Neural progenitor cell (in vitro differentiated cells): ENCODE measurements at regions not wholly inside any gene's neighbourhood (a gene's known extent, or its start where the extent isn't known, plus 50 kb on each side); places are given as distances from the start of the nearest gene placed in this dataset.

Experiments used
- DNase-seq: peaks from one replicate; pipeline ENCODE4 v3.0.0-alpha.2; 2016; ENCODE audit warnings: low spot score
- H2AFZ ChIP-seq: fragments of 200-600 bp; sonication (generic); replicated peaks from 2 replicates; pipeline ENCODE4 v1.6.1; 2016; ENCODE audit warnings: antibody characterized with exemption
- H3F3A ChIP-seq: fragments of 200-600 bp; sonication (generic); 2 replicates; pipeline ENCODE4 v1.6.1; 2016; ENCODE audit warnings: antibody characterized with exemption, low read depth
- H3K27ac ChIP-seq: fragments of 200-600 bp; sonication (generic); 2 replicates; pipeline ENCODE4 v1.5.1; 2016; ENCODE audit warnings: mild to moderate bottlenecking
- H3K27me3 ChIP-seq: fragments of 200-600 bp; sonication (generic); 2 replicates; pipeline ENCODE4 v1.6.1; 2016; ENCODE audit warnings: mild to moderate bottlenecking, moderate library complexity
- H3K36me3 ChIP-seq: fragments of 200-600 bp; sonication (generic); 2 replicates; pipeline ENCODE4 v1.5.1; 2016
- H3K4me1 ChIP-seq: fragments of 200-600 bp; sonication (generic); 2 replicates; pipeline ENCODE4 v1.6.1; 2016; ENCODE audit warnings: mixed run types
- H3K4me2 ChIP-seq: fragments of 200-600 bp; sonication (generic); 2 replicates; pipeline ENCODE4 v1.6.1; 2016
- H3K4me3 ChIP-seq: fragments of 200-600 bp; sonication (generic); 2 replicates; pipeline ENCODE4 v1.5.1; 2016
- H3K79me2 ChIP-seq: fragments of 200-600 bp; sonication (generic); 2 replicates; pipeline ENCODE4 v1.6.1; 2016; ENCODE audit warnings: low read depth
- H3K9ac ChIP-seq: fragments of 200-600 bp; sonication (generic); 2 replicates; pipeline ENCODE4 v1.6.1; 2016
- H3K9me3 ChIP-seq: fragments of 200-600 bp; sonication (generic); 2 replicates; pipeline ENCODE4 v1.5.1; 2016; ENCODE audit warnings: low read depth
- H4K20me1 ChIP-seq: fragments of 200-600 bp; sonication (generic); 2 replicates; pipeline ENCODE4 v1.6.1; 2016; ENCODE audit warnings: low read depth
- H3K27ac Mint-ChIP-seq: 3 replicates; pipeline ENCODE4 v1.8.0; 2021; ENCODE audit warnings: mixed read lengths
- H3K27me3 Mint-ChIP-seq: 2 replicates; pipeline ENCODE4 v1.8.0; 2022; ENCODE audit warnings: low read depth, mild to moderate bottlenecking, inconsistent platforms, moderate library complexity, mixed read lengths; ENCODE audit not compliant: insufficient read depth
- H3K36me3 Mint-ChIP-seq: 3 replicates; pipeline ENCODE4 v1.8.0; 2021; ENCODE audit warnings: mixed read lengths
- H3K4me1 Mint-ChIP-seq: 3 replicates; pipeline ENCODE4 v1.8.0; 2021; ENCODE audit warnings: mixed read lengths
- H3K4me3 Mint-ChIP-seq: 3 replicates; pipeline ENCODE4 v1.8.0; 2021; ENCODE audit warnings: mild to moderate bottlenecking, moderate library complexity, mixed read lengths
- H3K9me3 Mint-ChIP-seq: 3 replicates; pipeline ENCODE4 v1.8.0; 2020; ENCODE audit warnings: mixed read lengths
- EZH2 ChIP-seq: fragments of 200-600 bp; sonication (generic); IDR thresholded peaks from 2 replicates; pipeline ENCODE4 v1.6.1; 2017; ENCODE audit warnings: antibody characterized with exemption, mild to moderate bottlenecking, moderate library complexity
- EZH2phosphoT487 ChIP-seq: fragments of 200-600 bp; sonication (generic); IDR thresholded peaks from 2 replicates; pipeline ENCODE4 v1.6.1; 2017; ENCODE audit warnings: antibody characterized with exemption
- TF ChIP-seq, protein P1 (sequence below): fragments of 200-600 bp; sonication (generic); IDR thresholded peaks from 2 replicates; pipeline ENCODE4 v1.5.1; 2017; ENCODE audit warnings: antibody characterized with exemption, mild to moderate bottlenecking

DNA sequence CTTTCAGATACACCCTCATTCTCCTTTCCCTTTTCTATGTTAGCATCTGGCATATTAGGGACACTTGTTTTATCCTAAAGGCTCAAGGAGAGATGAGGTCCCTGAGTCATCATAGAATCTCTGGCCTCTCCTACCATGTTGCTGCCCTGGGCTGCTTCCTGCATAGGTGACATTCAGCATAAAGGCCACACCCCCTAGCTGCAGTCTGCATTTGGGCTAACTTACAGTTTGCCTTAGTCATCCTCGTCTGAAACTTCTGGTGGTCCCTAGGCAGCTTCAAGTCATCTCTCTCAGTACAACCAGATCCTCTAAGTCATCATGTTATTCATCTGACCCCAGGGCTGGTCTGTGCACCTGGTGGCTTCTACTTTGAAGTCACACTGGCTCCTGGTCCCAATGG is 982.7 kb upstream of the NR2F2 start:
- Mint-ChIP-seq H3K27ac (no peak overlapping the region), H3K4me3 (no peak overlapping the region), H3K4me1 (no peaks in the 10 kb centered on the region), H3K36me3 (no peaks in the 10 kb centered on the region), H3K9me3 (no peaks in the 10 kb centered on the region), H3K27me3 (peaks cover 2% of the 10 kb centered on the region)
- Histone ChIP-seq H3K4me3 (no peak overlapping the region), H3K27me3 (no peaks in the 10 kb centered on the region), H4K20me1 (no peaks in the 10 kb centered on the region), H3K4me1 (no peaks in the 10 kb centered on the region), H3K36me3 (no peaks in the 10 kb centered on the region), H3K9ac (no peak overlapping the region), H2AFZ (no peak overlapping the region), H3F3A (no peaks in the 10 kb centered on the region), H3K79me2 (no peaks in the 10 kb centered on the region), H3K9me3 (no peaks in the 10 kb centered on the region), H3K4me2 (no peak overlapping the region), H3K27ac (no peak overlapping the region)
- no peak for DNase-seq
- TF ChIP-seq EZH2 (no peak), EZH2phosphoT487 (no peak)
- TF ChIP-seq, protein P1, sequence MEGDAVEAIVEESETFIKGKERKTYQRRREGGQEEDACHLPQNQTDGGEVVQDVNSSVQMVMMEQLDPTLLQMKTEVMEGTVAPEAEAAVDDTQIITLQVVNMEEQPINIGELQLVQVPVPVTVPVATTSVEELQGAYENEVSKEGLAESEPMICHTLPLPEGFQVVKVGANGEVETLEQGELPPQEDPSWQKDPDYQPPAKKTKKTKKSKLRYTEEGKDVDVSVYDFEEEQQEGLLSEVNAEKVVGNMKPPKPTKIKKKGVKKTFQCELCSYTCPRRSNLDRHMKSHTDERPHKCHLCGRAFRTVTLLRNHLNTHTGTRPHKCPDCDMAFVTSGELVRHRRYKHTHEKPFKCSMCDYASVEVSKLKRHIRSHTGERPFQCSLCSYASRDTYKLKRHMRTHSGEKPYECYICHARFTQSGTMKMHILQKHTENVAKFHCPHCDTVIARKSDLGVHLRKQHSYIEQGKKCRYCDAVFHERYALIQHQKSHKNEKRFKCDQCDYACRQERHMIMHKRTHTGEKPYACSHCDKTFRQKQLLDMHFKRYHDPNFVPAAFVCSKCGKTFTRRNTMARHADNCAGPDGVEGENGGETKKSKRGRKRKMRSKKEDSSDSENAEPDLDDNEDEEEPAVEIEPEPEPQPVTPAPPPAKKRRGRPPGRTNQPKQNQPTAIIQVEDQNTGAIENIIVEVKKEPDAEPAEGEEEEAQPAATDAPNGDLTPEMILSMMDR, result no peak

- H3K27ac Mint-ChIP-seq, result no peak overlapping the region
- Histone ChIP-seq H3F3A (no peaks in the 10 kb centered on the region), H2AFZ (no peak overlapping the region), H3K27ac (no peak overlapping the region), H3K4me1 (no peaks in the 10 kb centered on the region), H3K79me2 (no peaks in the 10 kb centered on the region), H3K9me3 (no peaks in the 10 kb centered on the region), H4K20me1 (no peaks in the 10 kb centered on the region), H3K4me2 (no peak overlapping the region), H3K36me3 (no peaks in the 10 kb centered on the region), H3K9ac (no peak overlapping the region), H3K27me3 (no peaks in the 10 kb centered on the region), H3K4me3 (no peak overlapping the region)
- H3K36me3 Mint-ChIP-seq, result no peaks in the 10 kb centered on the region
- no peak for DNase-seq
- no peak for TF ChIP-seq EZH2phosphoT487
- TF ChIP-seq EZH2, result no peak
- TF ChIP-seq, protein P1, result no peak
- no peak overlapping the region for H3K4me3 Mint-ChIP-seq
- no peaks in the 10 kb centered on the region for H3K9me3 Mint-ChIP-seq
- peaks cover 2% of the 10 kb centered on the region for H3K27me3 Mint-ChIP-seq
- no peaks in the 10 kb centered on the region for H3K4me1 Mint-ChIP-seq
Observed at GRCh38 chr15:95350908-95351307, 979.6 kb upstream of the NR2F2 start.

GRCh38 chr15:95352631-95353187 is 977.8 kb upstream of the NR2F2 start:
- no peaks in the 10 kb centered on the region for H4K20me1 ChIP-seq
- H3K4me3 Mint-ChIP-seq, result no peak overlapping the region

More at GRCh38 chr15:95352631-95353187, 977.8 kb upstream of the NR2F2 start:
- no peaks in the 10 kb centered on the region for H3K36me3 Mint-ChIP-seq
- Histone ChIP-seq H3K27me3 (no peaks in the 10 kb centered on the region), H3K79me2 (no peaks in the 10 kb centered on the region), H3K27ac (no peak overlapping the region), H3K9ac (no peak overlapping the region), H3K36me3 (no peaks in the 10 kb centered on the region), H3K9me3 (no peaks in the 10 kb centered on the region), H3K4me2 (no peak overlapping the region), H2AFZ (no peak overlapping the region), H3F3A (no peaks in the 10 kb centered on the region), H3K4me1 (no peaks in the 10 kb centered on the region), H3K4me3 (no peak overlapping the region)
- no peak for DNase-seq
- H3K27me3 Mint-ChIP-seq, result peaks cover 2% of the 10 kb centered on the region
- no peaks in the 10 kb centered on the region for H3K4me1 Mint-ChIP-seq
- TF ChIP-seq EZH2phosphoT487, result no peak
- TF ChIP-seq, protein P1, result no peak
- TF ChIP-seq EZH2, result no peak
- H3K9me3 Mint-ChIP-seq, result no peaks in the 10 kb centered on the region
- no peak overlapping the region for H3K27ac Mint-ChIP-seq
